ENCODE measurements at regions not wholly inside any gene's neighbourhood (a gene's known extent, or its start where the extent isn't known, plus 50 kb on each side); places are given as distances from the start of the nearest gene placed in this dataset.

DNA sequence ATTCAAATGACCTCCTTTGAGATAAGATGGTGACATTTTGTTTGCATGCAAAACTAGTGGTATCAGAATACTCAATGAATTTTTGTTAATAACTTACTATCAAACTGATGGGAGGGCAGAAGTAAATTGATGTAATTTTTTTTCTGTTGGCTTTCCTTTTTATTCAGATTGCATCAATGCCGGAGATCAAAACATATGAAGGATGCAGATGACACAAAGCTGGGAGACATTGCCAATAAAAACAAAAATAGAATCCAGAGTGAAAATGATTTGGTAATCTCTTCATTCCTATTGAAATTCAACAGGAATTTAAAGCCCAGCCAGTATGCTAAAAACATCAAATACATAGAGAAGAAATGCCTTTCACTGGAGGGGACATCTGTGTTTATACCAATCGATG is 1655.3 kb upstream of the C9orf72 start:
- CTCF ChIA-PET (ENCODE audit: low intra/inter-chr PET ratio, low total read pairs), result no interaction called here

More for the DNA sequence above, 1655.3 kb upstream of the C9orf72 start:
- Histone ChIP-seq H3K4me2 (ENCODE audit: low read depth, low read length) (no peak overlapping the region), H2AFZ (ENCODE audit: low read length) (no peak overlapping the region), H4K20me1 (ENCODE audit: insufficient read depth, low read length) (no peaks in the 10 kb centered on the region), H3K27ac (ENCODE audit: extremely low read length, insufficient read depth, low read length) (no peak overlapping the region), H3K9me3 (ENCODE audit: low read length) (no peaks in the 10 kb centered on the region), H3K4me3 (replicated peaks in 1 of 3; ENCODE audit: insufficient read depth in 1 of 3, low read depth in 2 of 3, low read length in 3 of 3) (no peak overlapping the region), H3K79me2 (ENCODE audit: insufficient read depth, low read length) (no peaks in the 10 kb centered on the region), H3K36me3 (replicated peaks in 1 of 2; ENCODE audit: control insufficient read depth in 1 of 2, insufficient read depth in 2 of 2, low read length in 2 of 2) (no peaks in the 10 kb centered on the region), H3K27me3 (ENCODE audit: control insufficient read depth in 1 of 2, insufficient read depth in 2 of 2, low read length in 2 of 2) (no peaks in the 10 kb centered on the region), H3K4me1 (ENCODE audit: insufficient read depth, low read length) (no peaks in the 10 kb centered on the region), H3K9ac (ENCODE audit: insufficient read depth, low read depth, low read length) (no peak overlapping the region)
- intact Hi-C loops (cut with micrococcal nuclease; ENCODE audit: unreplicated experiment) (loop anchor here (5.0 kb wide), 1 partner anchor 451 kb away; no protein-coding TSS in a partner anchor), in situ Hi-C loops (cut with HindIII; ENCODE audit: extremely low pct_ligation_motif_present, low pct_unique_long_range_greater_than_20kb) (no loop called here)
- FAIRE-seq (no peak), DNase-seq (ENCODE audit: low spot score) (no peak), ATAC-seq (no peak)
- WGBS (ENCODE audit: low lambda C conversion rate), result 35% methylated on average over 2 of the region's 2 CpGs
- no TSS peak for BruUV-seq (replicated peaks)
- TF ChIP-seq HNRNPLL (IDR thresholded peaks at IDR 0.05; ENCODE audit: low read depth, low read length, poor library complexity, severe bottlenecking) (no peak), NRL (CRISPR knock-in tag; IDR thresholded peaks at IDR 0.05; ENCODE audit: borderline replicate concordance) (no peak), POLR2AphosphoS5 (IDR thresholded peaks at IDR 0.05; ENCODE audit: low read depth, low read length) (no peak), RFXAP (CRISPR knock-in tag; IDR thresholded peaks at IDR 0.05; ENCODE audit: borderline replicate concordance) (no peak), ZFP36L2 (CRISPR knock-in tag; IDR thresholded peaks at IDR 0.05) (no peak), HNRNPH1 (optimal IDR thresholded peaks at IDR 0.05; ENCODE audit: low read depth, low read length) (no peak), U2AF1 (optimal IDR thresholded peaks at IDR 0.05; ENCODE audit: low read depth, low read length) (no peak), PAF1 (CRISPR knock-in tag; IDR thresholded peaks at IDR 0.05) (no peak), GATAD1 (CRISPR knock-in tag; IDR thresholded peaks at IDR 0.05) (no peak), POLR2AphosphoS2 (IDR thresholded peaks at IDR 0.05; ENCODE audit: low read depth, low read length) (no peak)
- TF ChIP-seq, protein P1, sequence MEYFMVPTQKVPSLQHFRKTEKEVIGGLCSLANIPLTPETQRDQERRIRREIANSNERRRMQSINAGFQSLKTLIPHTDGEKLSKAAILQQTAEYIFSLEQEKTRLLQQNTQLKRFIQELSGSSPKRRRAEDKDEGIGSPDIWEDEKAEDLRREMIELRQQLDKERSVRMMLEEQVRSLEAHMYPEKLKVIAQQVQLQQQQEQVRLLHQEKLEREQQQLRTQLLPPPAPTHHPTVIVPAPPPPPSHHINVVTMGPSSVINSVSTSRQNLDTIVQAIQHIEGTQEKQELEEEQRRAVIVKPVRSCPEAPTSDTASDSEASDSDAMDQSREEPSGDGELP (IDR thresholded peaks at IDR 0.05; ENCODE audit: borderline replicate concordance, low read depth), result no peak
- TF ChIP-seq, protein P2, sequence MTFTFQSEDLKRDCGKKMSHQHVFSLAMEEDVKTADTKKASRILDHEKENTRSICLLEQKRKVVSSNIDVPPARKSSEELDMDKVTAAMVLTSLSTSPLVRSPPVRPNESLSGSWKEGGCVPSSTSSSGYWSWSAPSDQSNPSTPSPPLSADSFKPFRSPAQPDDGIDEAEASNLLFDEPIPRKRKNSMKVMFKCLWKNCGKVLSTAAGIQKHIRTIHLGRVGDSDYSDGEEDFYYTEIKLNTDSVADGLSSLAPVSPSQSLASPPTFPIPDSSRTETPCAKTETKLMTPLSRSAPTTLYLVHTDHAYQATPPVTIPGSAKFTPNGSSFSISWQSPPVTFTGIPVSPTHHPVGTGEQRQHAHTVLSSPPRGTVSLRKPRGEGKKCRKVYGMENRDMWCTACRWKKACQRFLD (CRISPR knock-in tag; IDR thresholded peaks at IDR 0.05; ENCODE audit: borderline replicate concordance), result no peak
- TF ChIP-seq, protein P3, sequence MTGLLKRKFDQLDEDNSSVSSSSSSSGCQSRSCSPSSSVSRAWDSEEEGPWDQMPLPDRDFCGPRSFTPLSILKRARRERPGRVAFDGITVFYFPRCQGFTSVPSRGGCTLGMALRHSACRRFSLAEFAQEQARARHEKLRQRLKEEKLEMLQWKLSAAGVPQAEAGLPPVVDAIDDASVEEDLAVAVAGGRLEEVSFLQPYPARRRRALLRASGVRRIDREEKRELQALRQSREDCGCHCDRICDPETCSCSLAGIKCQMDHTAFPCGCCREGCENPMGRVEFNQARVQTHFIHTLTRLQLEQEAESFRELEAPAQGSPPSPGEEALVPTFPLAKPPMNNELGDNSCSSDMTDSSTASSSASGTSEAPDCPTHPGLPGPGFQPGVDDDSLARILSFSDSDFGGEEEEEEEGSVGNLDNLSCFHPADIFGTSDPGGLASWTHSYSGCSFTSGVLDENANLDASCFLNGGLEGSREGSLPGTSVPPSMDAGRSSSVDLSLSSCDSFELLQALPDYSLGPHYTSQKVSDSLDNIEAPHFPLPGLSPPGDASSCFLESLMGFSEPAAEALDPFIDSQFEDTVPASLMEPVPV (CRISPR knock-in tag; IDR thresholded peaks at IDR 0.05), result no peak
- TF ChIP-seq, protein P4, sequence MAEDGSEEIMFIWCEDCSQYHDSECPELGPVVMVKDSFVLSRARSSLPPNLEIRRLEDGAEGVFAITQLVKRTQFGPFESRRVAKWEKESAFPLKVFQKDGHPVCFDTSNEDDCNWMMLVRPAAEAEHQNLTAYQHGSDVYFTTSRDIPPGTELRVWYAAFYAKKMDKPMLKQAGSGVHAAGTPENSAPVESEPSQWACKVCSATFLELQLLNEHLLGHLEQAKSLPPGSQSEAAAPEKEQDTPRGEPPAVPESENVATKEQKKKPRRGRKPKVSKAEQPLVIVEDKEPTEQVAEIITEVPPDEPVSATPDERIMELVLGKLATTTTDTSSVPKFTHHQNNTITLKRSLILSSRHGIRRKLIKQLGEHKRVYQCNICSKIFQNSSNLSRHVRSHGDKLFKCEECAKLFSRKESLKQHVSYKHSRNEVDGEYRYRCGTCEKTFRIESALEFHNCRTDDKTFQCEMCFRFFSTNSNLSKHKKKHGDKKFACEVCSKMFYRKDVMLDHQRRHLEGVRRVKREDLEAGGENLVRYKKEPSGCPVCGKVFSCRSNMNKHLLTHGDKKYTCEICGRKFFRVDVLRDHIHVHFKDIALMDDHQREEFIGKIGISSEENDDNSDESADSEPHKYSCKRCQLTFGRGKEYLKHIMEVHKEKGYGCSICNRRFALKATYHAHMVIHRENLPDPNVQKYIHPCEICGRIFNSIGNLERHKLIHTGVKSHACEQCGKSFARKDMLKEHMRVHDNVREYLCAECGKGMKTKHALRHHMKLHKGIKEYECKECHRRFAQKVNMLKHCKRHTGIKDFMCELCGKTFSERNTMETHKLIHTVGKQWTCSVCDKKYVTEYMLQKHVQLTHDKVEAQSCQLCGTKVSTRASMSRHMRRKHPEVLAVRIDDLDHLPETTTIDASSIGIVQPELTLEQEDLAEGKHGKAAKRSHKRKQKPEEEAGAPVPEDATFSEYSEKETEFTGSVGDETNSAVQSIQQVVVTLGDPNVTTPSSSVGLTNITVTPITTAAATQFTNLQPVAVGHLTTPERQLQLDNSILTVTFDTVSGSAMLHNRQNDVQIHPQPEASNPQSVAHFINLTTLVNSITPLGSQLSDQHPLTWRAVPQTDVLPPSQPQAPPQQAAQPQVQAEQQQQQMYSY (CRISPR knock-in tag; IDR thresholded peaks at IDR 0.05), result no peak
- TF ChIP-seq, protein P5, sequence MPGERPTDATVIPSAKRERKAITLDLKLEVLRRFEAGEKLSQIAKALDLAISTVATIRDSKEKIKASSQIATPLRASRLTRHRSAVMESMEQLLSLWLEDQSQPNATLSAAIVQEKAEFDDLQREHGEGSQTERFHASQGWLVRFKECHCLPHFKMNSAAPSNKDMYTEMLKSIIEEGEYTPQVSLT (CRISPR knock-in tag; IDR thresholded peaks at IDR 0.05; ENCODE audit: borderline replicate concordance, low read depth), result no peak
- POLR2A ChIA-PET, result no interaction called here
